ACC112 (cell line): ENCODE measurements at regions not wholly inside any gene's neighbourhood (a gene's known extent, or its start where the extent isn't known, plus 50 kb on each side); places are given as distances from the start of the nearest gene placed in this dataset.
"Not testable (repeated sequence)": the region's sequence is repeated elsewhere in the genome, so short reads cannot be mapped to it uniquely, and the experiment has no call there.

Source experiments
- H2AFZ ChIP-seq: fragments of 200-600 bp; sonication (generic); one replicate; pipeline ENCODE4 v1.6.0; 2017; ENCODE audit warnings: antibody characterized with exemption, low read length; ENCODE audit not compliant: unreplicated experiment
- H3K27ac ChIP-seq: fragments of 200-600 bp; sonication (generic); 2 replicates; pipeline ENCODE4 v1.5.1; 2014; ENCODE audit warnings: low read depth, mild to moderate bottlenecking, antibody characterized with exemption, low read length, moderate library complexity
- H3K27me3 ChIP-seq: fragments of 200-600 bp; sonication (generic); 2 replicates; pipeline ENCODE4 v1.6.1; 2014; ENCODE audit warnings: mild to moderate bottlenecking, antibody characterized with exemption, low read length, moderate library complexity, mixed read lengths; ENCODE audit not compliant: insufficient read depth
- H3K36me3 ChIP-seq: fragments of 200-600 bp; sonication (generic); 2 replicates; pipeline ENCODE4 v1.6.1; 2016; ENCODE audit warnings: mild to moderate bottlenecking, antibody characterized with exemption, low read length, moderate library complexity, mixed read lengths; ENCODE audit not compliant: insufficient read depth
- H3K4me1 ChIP-seq: fragments of 200-600 bp; sonication (generic); one replicate; pipeline ENCODE4 v1.6.1; 2016; ENCODE audit warnings: low read length, mixed read lengths; ENCODE audit not compliant: insufficient read depth, unreplicated experiment, control insufficient read depth
- H3K4me3 ChIP-seq: fragments of 200-600 bp; sonication (generic); 2 replicates; pipeline ENCODE4 v1.5.1; 2014; ENCODE audit warnings: mild to moderate bottlenecking, low read depth, low read length
- H3K79me2 ChIP-seq: fragments of 200-600 bp; sonication (generic); one replicate; pipeline ENCODE4 v1.6.0; 2016; ENCODE audit warnings: low read length; ENCODE audit not compliant: control insufficient read depth, unreplicated experiment, insufficient read depth

GRCh38 chr7:142506601-142507000, 242.7 kb upstream of the PRSS1 start:
- H3K79me2 ChIP-seq = no peaks in the 10 kb centered on the region
- no peaks in the 10 kb centered on the region for H3K4me1 ChIP-seq
- H3K27me3 ChIP-seq = peaks cover 81% of the 10 kb centered on the region
- no peaks in the 10 kb centered on the region for H3K36me3 ChIP-seq
- H3K27ac ChIP-seq = no peak overlapping the region
- H3K4me3 ChIP-seq = no peak overlapping the region
- no peak overlapping the region for H2AFZ ChIP-seq

- H3K27ac ChIP-seq, H3K79me2 ChIP-seq, H3K36me3 ChIP-seq, H3K4me3 ChIP-seq, H3K4me1 ChIP-seq, H2AFZ ChIP-seq: not testable (repeated sequence)
- peaks cover 76% of the 10 kb centered on the region for H3K27me3 ChIP-seq
Measured at GRCh38 chr7:142503949-142504348, 245.3 kb upstream of the PRSS1 start.

- H2AFZ ChIP-seq = no peak overlapping the region
- no peaks in the 10 kb centered on the region for H3K79me2 ChIP-seq
- no peak overlapping the region for H3K4me3 ChIP-seq
- no peak overlapping the region for H3K27ac ChIP-seq
- H3K27me3 ChIP-seq = peaks cover 82% of the 10 kb centered on the region
- no peaks in the 10 kb centered on the region for H3K4me1 ChIP-seq
- no peaks in the 10 kb centered on the region for H3K36me3 ChIP-seq
Measured at GRCh38 chr7:142503036-142503435, 245.2 kb upstream of the PRSS58 start.

GRCh38 chr7:142501434-142501833, 243.6 kb upstream of the PRSS58 start:
- no peaks in the 10 kb centered on the region for H3K79me2 ChIP-seq
- no peak overlapping the region for H3K27ac ChIP-seq
- H3K4me3 ChIP-seq = no peak overlapping the region
- no peaks in the 10 kb centered on the region for H3K4me1 ChIP-seq
- no peak overlapping the region for H2AFZ ChIP-seq
- H3K36me3 ChIP-seq = no peaks in the 10 kb centered on the region
- peaks cover 85% of the 10 kb centered on the region for H3K27me3 ChIP-seq

GRCh38 chr7:142500366-142500765, 242.5 kb upstream of the PRSS58 start:
- peaks cover 5% of the 10 kb centered on the region for H3K4me1 ChIP-seq
- no peaks in the 10 kb centered on the region for H3K79me2 ChIP-seq
- no peak overlapping the region for H3K27ac ChIP-seq
- H3K36me3 ChIP-seq = no peaks in the 10 kb centered on the region
- H3K4me3 ChIP-seq = no peak overlapping the region
- H3K27me3 ChIP-seq = peaks cover 75% of the 10 kb centered on the region
- no peak overlapping the region for H2AFZ ChIP-seq

GRCh38 chr7:142499635-142500034, 241.8 kb upstream of the PRSS58 start:
- Histone ChIP-seq H3K27ac (no peak overlapping the region), H3K4me3 (no peak overlapping the region), H3K36me3 (no peaks in the 10 kb centered on the region), H3K79me2 (no peaks in the 10 kb centered on the region), H3K4me1 (peaks cover 10% of the 10 kb centered on the region), H3K27me3 (peaks cover 67% of the 10 kb centered on the region), H2AFZ (no peak overlapping the region)

- Histone ChIP-seq H3K27me3 (peaks cover 67% of the 10 kb centered on the region), H3K4me3 (no peak overlapping the region), H3K36me3 (no peaks in the 10 kb centered on the region), H3K27ac (no peak overlapping the region), H3K4me1 (peaks cover 10% of the 10 kb centered on the region), H2AFZ (no peak overlapping the region), H3K79me2 (no peaks in the 10 kb centered on the region)
Measured at GRCh38 chr7:142498364-142498763, 240.5 kb upstream of the PRSS58 start.

GRCh38 chr7:142496545-142496991, 238.7 kb upstream of the PRSS58 start:
- Histone ChIP-seq H3K27ac (no peak overlapping the region), H3K36me3 (no peaks in the 10 kb centered on the region), H3K4me1 (peaks cover 10% of the 10 kb centered on the region), H3K4me3 (peak overlapping the region; percentile 34; the same call in 1 of the 2 replicates), H2AFZ (no peak overlapping the region), H3K27me3 (peaks cover 64% of the 10 kb centered on the region), H3K79me2 (no peaks in the 10 kb centered on the region)

GRCh38 chr7:142495879-142496278, 238.0 kb upstream of the PRSS58 start:
- not testable (repeated sequence) for H3K4me3 ChIP-seq, H3K79me2 ChIP-seq, H3K36me3 ChIP-seq, H3K27ac ChIP-seq, H2AFZ ChIP-seq
- H3K4me1 ChIP-seq = peaks cover 10% of the 10 kb centered on the region
- H3K27me3 ChIP-seq = peaks cover 64% of the 10 kb centered on the region

- H3K27me3 ChIP-seq = peaks cover 69% of the 10 kb centered on the region
- H3K36me3 ChIP-seq, H2AFZ ChIP-seq, H3K4me3 ChIP-seq, H3K79me2 ChIP-seq, H3K27ac ChIP-seq: not testable (repeated sequence)
- H3K4me1 ChIP-seq = peaks cover 10% of the 10 kb centered on the region
Measured at GRCh38 chr7:142495301-142495700, 237.4 kb upstream of the PRSS58 start.

- Histone ChIP-seq H3K27ac (no peak overlapping the region), H3K79me2 (no peaks in the 10 kb centered on the region), H3K27me3 (peaks cover 71% of the 10 kb centered on the region), H3K36me3 (no peaks in the 10 kb centered on the region), H3K4me1 (peaks cover 10% of the 10 kb centered on the region), H3K4me3 (no peak overlapping the region), H2AFZ (no peak overlapping the region)
Measured at GRCh38 chr7:142494021-142494420, 236.2 kb upstream of the PRSS58 start.
